ENCODE measurements at regions not wholly inside any gene's neighbourhood (a gene's known extent, or its start where the extent isn't known, plus 50 kb on each side); places are given as distances from the start of the nearest gene placed in this dataset.
A peak's percentile ranks its signal among the peaks of the same experiment; 100 is the strongest.

- H3K9me3 ChIP-seq: no peaks in the 10 kb centered on the region
- no peak overlapping the region for H3K4me3 ChIP-seq
- no peak overlapping the region for H3K27ac ChIP-seq
- H3K27me3 ChIP-seq: no peaks in the 10 kb centered on the region
- peaks cover 0 to 17% (median 11%) of the 10 kb centered on the region in 4 donors for H3K4me1 ChIP-seq
- ATAC-seq (no peak), DNase-seq (no peak)
- no peak for TF ChIP-seq CTCF (IDR thresholded peaks at IDR 0.05)
- no peak for TF ChIP-seq POLR2A (IDR thresholded peaks at IDR 0.05)
- H3K36me3 ChIP-seq: no peaks in the 10 kb centered on the region
- intact Hi-C loops (cut with DNase I): no loop called here
Measured at GRCh38 chr3:178085817-178086123, 450.5 kb upstream of the KCNMB2 start.

- intact Hi-C loops (cut with DNase I): no loop called here
- H3K9me3 ChIP-seq: no peaks in the 10 kb centered on the region
- H3K27ac ChIP-seq: no peak overlapping the region
- H3K36me3 ChIP-seq: no peaks in the 10 kb centered on the region
- no peak for DNase-seq
- TF ChIP-seq POLR2A (IDR thresholded peaks at IDR 0.05) (no peak), CTCF (IDR thresholded peaks at IDR 0.05) (no peak)
- no peak overlapping the region for H3K4me3 ChIP-seq
- H3K4me1 ChIP-seq: peaks cover 0 to 17% (median 11%) of the 10 kb centered on the region in 4 donors
- no peak for ATAC-seq
- WGBS (ENCODE audit: insufficient coverage, low coverage, low lambda C conversion rate, missing lambda C conversion rate): 88% methylated on average over 5 of the region's 6 CpGs
- no peaks in the 10 kb centered on the region for H3K27me3 ChIP-seq
Measured at GRCh38 chr3:178086144-178086825, 450.0 kb upstream of the KCNMB2 start.

GRCh38 chr3:178087376-178087775 is 448.9 kb upstream of the KCNMB2 start:
- Histone ChIP-seq H3K4me1 (peaks cover 0 to 17% (median 11%) of the 10 kb centered on the region in 4 donors), H3K27ac (no peak overlapping the region), H3K36me3 (no peaks in the 10 kb centered on the region), H3K4me3 (no peak overlapping the region), H3K27me3 (no peaks in the 10 kb centered on the region), H3K9me3 (no peaks in the 10 kb centered on the region)
- intact Hi-C loops (cut with DNase I): no loop called here
- DNase-seq (no peak), ATAC-seq (no peak)
- no peak for TF ChIP-seq POLR2A (IDR thresholded peaks at IDR 0.05)
- TF ChIP-seq CTCF (IDR thresholded peaks at IDR 0.05): no peak

GRCh38 chr3:178088963-178089362 is 447.3 kb upstream of the KCNMB2 start:
- intact Hi-C loops (cut with DNase I): no loop called here
- Histone ChIP-seq H3K9me3 (no peaks in the 10 kb centered on the region), H3K4me3 (no peak overlapping the region), H3K27me3 (no peaks in the 10 kb centered on the region), H3K36me3 (no peaks in the 10 kb centered on the region), H3K27ac (no peak overlapping the region), H3K4me1 (peaks cover 0 to 16% (median 10%) of the 10 kb centered on the region in 4 donors)
- DNase-seq (no peak), ATAC-seq (peak; percentile 27 to 68 (median 48))
- TF ChIP-seq POLR2A (IDR thresholded peaks at IDR 0.05) (no peak), CTCF (IDR thresholded peaks at IDR 0.05) (no peak)
- WGBS (ENCODE audit: insufficient coverage, low coverage, low lambda C conversion rate, missing lambda C conversion rate): 18% methylated on average over 1 of the region's 1 CpG

GRCh38 chr3:178090899-178091298 is 445.3 kb upstream of the KCNMB2 start:
- ATAC-seq: no peak
- intact Hi-C loops (cut with DNase I): no loop called here
- 90% methylated on average over 1 of the region's 1 CpG for WGBS (ENCODE audit: insufficient coverage, low coverage, low lambda C conversion rate, missing lambda C conversion rate)

More at GRCh38 chr3:178090899-178091298, 445.3 kb upstream of the KCNMB2 start:
- Histone ChIP-seq H3K36me3 (no peaks in the 10 kb centered on the region), H3K9me3 (no peaks in the 10 kb centered on the region), H3K27ac (no peak overlapping the region), H3K4me3 (no peak overlapping the region), H3K27me3 (no peaks in the 10 kb centered on the region), H3K4me1 (no peaks in the 10 kb centered on the region)
- TF ChIP-seq CTCF (IDR thresholded peaks at IDR 0.05): no peak
- TF ChIP-seq POLR2A (IDR thresholded peaks at IDR 0.05): no peak
- no peak for DNase-seq
